CD4-positive, alpha-beta T cell treated with Interleukin-4 for 4 hours (primary cell): ENCODE measurements at regions not wholly inside any gene's neighbourhood (a gene's known extent, or its start where the extent isn't known, plus 50 kb on each side); places are given as distances from the start of the nearest gene placed in this dataset.
"Not testable (repeated sequence)": the region's sequence is repeated elsewhere in the genome, so short reads cannot be mapped to it uniquely, and the experiment has no call there.

Experiments
- DNase-seq: peaks from one replicate; pipeline ENCODE4 v3.0.0-alpha.2; 2020

- DNase-seq = no peak
Measured at GRCh38 chr14:45699471-45699870, 446.5 kb upstream of the MIS18BP1 start.

- DNase-seq = no peak
Measured at GRCh38 chr14:45698462-45699134, 445.6 kb upstream of the MIS18BP1 start.

GRCh38 chr14:45686771-45687170, 433.8 kb upstream of the MIS18BP1 start:
- no peak for DNase-seq

- DNase-seq = no peak
Measured at GRCh38 chr14:45680531-45680930, 427.5 kb upstream of the MIS18BP1 start.

GRCh38 chr14:45679853-45680252, 426.9 kb upstream of the MIS18BP1 start:
- DNase-seq = no peak

GRCh38 chr14:45678163-45678562, 425.2 kb upstream of the MIS18BP1 start:
- DNase-seq = no peak

- DNase-seq = no peak
Measured at GRCh38 chr14:45673420-45673819, 420.4 kb upstream of the MIS18BP1 start.

GRCh38 chr14:45664668-45665356, 411.8 kb upstream of the MIS18BP1 start:
- DNase-seq = no peak

- DNase-seq = no peak
Measured at GRCh38 chr14:45658917-45659299, 405.9 kb upstream of the MIS18BP1 start.

- no peak for DNase-seq
Measured at GRCh38 chr14:45658226-45658916, 405.4 kb upstream of the MIS18BP1 start.

- DNase-seq = no peak
Measured at GRCh38 chr14:45651890-45652289, 398.9 kb upstream of the MIS18BP1 start.

GRCh38 chr14:45650754-45651153, 397.8 kb upstream of the MIS18BP1 start:
- DNase-seq = no peak

- no peak for DNase-seq
Measured at GRCh38 chr14:45649051-45649450, 396.0 kb upstream of the MIS18BP1 start.

- DNase-seq = no peak
Measured at GRCh38 chr14:45641541-45641940, 388.5 kb upstream of the MIS18BP1 start.

- not testable (repeated sequence) for DNase-seq
Measured at GRCh38 chr14:45634651-45635441, 381.8 kb upstream of the MIS18BP1 start.

GRCh38 chr14:45633220-45633984, 380.4 kb upstream of the MIS18BP1 start:
- no peak for DNase-seq

- no peak for DNase-seq
Measured at GRCh38 chr14:45621731-45622130, 368.7 kb upstream of the MIS18BP1 start.

GRCh38 chr14:45619831-45620230, 366.8 kb upstream of the MIS18BP1 start:
- DNase-seq = no peak

- no peak for DNase-seq
Measured at GRCh38 chr14:45610318-45610717, 357.3 kb upstream of the MIS18BP1 start.

GRCh38 chr14:45587142-45587541, 334.1 kb upstream of the MIS18BP1 start:
- DNase-seq = no peak

- no peak for DNase-seq
Measured at GRCh38 chr14:45559626-45560025, 306.6 kb upstream of the MIS18BP1 start.

- no peak for DNase-seq
Measured at GRCh38 chr14:45558183-45558582, 305.2 kb upstream of the MIS18BP1 start.
